Midbrain (tissue), 1 donor: ENCODE measurements at regions not wholly inside any gene's neighbourhood (a gene's known extent, or its start where the extent isn't known, plus 50 kb on each side); places are given as distances from the start of the nearest gene placed in this dataset.
A peak's percentile ranks its signal among the peaks of the same experiment; 100 is the strongest.

ENCODE experiments used
- DNase-seq: peaks from one replicate; lab custom pipeline; 2025; lab: John Stamatoyannopoulos, UW

GRCh38 chr3:74351213-74351612, 263.2 kb downstream of the CNTN3 start:
- DNase-seq: peak; percentile 1

GRCh38 chr3:74349015-74349414, 265.4 kb downstream of the CNTN3 start:
- no peak for DNase-seq

- no peak for DNase-seq
Observed at GRCh38 chr3:74347563-74348268, 266.7 kb downstream of the CNTN3 start.

- no peak for DNase-seq
Observed at GRCh38 chr3:74346896-74347295, 267.6 kb downstream of the CNTN3 start.

- DNase-seq: no peak
Observed at GRCh38 chr3:74345701-74346100, 268.8 kb downstream of the CNTN3 start.

GRCh38 chr3:74344865-74345440, 269.5 kb downstream of the CNTN3 start:
- DNase-seq: no peak

- no peak for DNase-seq
Observed at GRCh38 chr3:74343391-74343790, 271.1 kb downstream of the CNTN3 start.

GRCh38 chr3:74338998-74339397, 275.5 kb downstream of the CNTN3 start:
- DNase-seq: no peak

GRCh38 chr3:74332165-74332564, 282.3 kb downstream of the CNTN3 start:
- DNase-seq: no peak

- DNase-seq: no peak
Observed at GRCh38 chr3:74331711-74332110, 282.7 kb downstream of the CNTN3 start.

- DNase-seq: no peak
Observed at GRCh38 chr3:74329096-74329495, 285.4 kb downstream of the CNTN3 start.

GRCh38 chr3:74328435-74328834, 286.0 kb downstream of the CNTN3 start:
- DNase-seq: no peak

GRCh38 chr3:74315291-74315690, 299.2 kb downstream of the CNTN3 start:
- no peak for DNase-seq

GRCh38 chr3:74314696-74315095, 299.8 kb downstream of the CNTN3 start:
- DNase-seq: no peak

- DNase-seq: no peak
Observed at GRCh38 chr3:74309716-74310115, 304.7 kb downstream of the CNTN3 start.

GRCh38 chr3:74304424-74304823, 310.0 kb downstream of the CNTN3 start:
- no peak for DNase-seq

- no peak for DNase-seq
Observed at GRCh38 chr3:74303711-74304110, 310.7 kb downstream of the CNTN3 start.

- DNase-seq: no peak
Observed at GRCh38 chr3:74302969-74303368, 311.5 kb downstream of the CNTN3 start.

GRCh38 chr3:74302281-74302680, 312.2 kb downstream of the CNTN3 start:
- no peak for DNase-seq

- DNase-seq: no peak
Observed at GRCh38 chr3:74301056-74301455, 313.4 kb downstream of the CNTN3 start.

GRCh38 chr3:74295479-74295878, 319.0 kb downstream of the CNTN3 start:
- DNase-seq: no peak

GRCh38 chr3:74288761-74289160, 325.7 kb downstream of the CNTN3 start:
- no peak for DNase-seq

- no peak for DNase-seq
Observed at GRCh38 chr3:74287557-74287956, 326.9 kb downstream of the CNTN3 start.

GRCh38 chr3:74282202-74282601, 332.3 kb downstream of the CNTN3 start:
- DNase-seq: no peak
